ENCODE measurements at regions not wholly inside any gene's neighbourhood (a gene's known extent, or its start where the extent isn't known, plus 50 kb on each side); places are given as distances from the start of the nearest gene placed in this dataset.
"Not testable (repeated sequence)": the region's sequence is repeated elsewhere in the genome, so short reads cannot be mapped to it uniquely, and the experiment has no call there.

DNA sequence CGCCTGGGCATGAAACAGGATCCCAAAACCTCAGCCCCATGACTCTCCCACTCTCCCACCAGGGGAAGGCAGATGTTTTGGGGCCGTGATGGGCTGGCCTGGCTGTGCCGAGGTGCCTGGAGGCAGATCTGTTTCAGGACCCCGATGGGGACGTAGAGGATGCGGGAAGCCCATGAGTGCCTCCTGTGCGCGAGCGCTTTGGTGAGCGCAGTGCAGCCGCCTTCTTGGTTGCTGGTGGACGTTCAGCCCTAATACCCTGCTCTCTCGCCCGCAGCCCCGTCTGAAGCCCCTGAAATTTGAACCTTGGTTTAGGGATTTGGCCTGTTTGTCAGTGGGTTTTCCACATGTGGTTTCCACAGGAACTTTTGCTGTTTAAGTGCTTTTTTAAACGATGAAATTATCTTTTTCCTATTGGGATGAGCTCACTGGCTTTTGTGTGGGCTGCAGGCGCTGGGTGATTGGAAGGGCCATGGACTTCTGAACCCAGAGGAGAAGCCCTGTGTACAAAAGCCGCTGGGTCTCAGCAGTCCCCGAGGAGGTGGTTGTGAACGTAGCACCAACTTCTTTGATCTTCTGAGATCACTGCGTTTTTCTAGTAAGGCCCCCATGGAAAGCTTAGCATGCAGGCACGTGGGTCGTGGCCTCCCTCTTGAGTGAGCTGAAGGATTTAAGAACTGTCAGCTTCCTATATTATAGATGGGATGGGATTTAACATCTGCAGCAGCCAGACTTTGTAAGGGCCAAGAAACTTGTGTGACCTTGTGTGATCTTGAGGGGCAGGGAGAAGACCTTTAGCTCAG, 148.9 kb upstream of the ZNF469 start:
- POLR2A ChIA-PET, result interaction anchor here (0.7 kb wide), 1 partner anchor 149 kb away, joined by 3 read pairs; the partner anchor contains the start of gene ZNF469
- DNase-seq (ENCODE audit: low read depth, low spot score); CTCF ChIA-PET; H3K4me3 ChIP-seq (ENCODE audit: low read depth, low read length): not testable (repeated sequence)

DNA sequence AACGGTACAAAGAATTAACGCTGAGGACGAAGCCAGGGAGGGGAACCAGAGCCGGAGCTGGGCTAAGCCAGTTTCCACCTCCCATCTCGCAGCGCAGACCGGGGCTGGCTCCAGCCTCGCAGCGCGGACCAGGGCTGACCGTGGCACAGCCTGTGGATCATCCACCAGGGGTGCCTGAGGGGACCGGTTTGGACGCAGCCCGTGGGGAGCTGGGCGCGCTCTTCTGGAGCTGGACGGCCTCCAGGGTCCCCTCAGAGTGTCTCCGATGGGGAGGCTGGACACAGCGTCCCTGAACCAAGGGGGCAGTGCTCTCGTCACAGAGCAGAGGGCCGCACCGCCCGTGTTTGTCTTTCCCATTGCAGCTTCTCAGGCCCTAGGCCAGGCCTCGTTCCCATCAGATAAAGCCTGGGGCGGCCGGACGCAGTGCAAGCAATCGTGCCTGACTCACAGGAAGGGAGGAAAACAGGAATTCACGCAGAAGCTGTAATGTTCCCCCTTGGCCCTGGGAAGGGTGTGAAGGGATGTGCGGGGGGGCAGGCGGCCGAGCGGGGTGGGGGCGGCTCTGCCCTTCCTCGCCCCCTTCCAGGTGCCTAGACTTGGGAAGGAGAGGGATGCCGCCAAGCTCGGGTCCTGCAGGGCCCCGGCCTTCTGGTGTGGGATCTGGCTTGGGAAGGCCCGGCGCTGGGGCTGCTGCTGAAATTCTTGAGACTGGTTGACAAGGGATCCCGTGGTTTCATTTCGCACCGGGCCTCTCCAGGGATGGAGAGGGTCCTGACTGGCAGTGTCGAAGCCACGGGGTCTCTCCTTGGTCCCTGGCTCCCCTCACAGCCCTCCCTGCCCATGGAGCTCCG, 148.1 kb upstream of the ZNF469 start:
- POLR2A ChIA-PET, result interaction anchor here (0.7 kb wide), 1 partner anchor 148 kb away, joined by 3 read pairs; the partner anchor contains the start of gene ZNF469
- H3K4me3 ChIP-seq (ENCODE audit: low read depth, low read length); DNase-seq (ENCODE audit: low read depth, low spot score); CTCF ChIA-PET: not testable (repeated sequence)

DNA sequence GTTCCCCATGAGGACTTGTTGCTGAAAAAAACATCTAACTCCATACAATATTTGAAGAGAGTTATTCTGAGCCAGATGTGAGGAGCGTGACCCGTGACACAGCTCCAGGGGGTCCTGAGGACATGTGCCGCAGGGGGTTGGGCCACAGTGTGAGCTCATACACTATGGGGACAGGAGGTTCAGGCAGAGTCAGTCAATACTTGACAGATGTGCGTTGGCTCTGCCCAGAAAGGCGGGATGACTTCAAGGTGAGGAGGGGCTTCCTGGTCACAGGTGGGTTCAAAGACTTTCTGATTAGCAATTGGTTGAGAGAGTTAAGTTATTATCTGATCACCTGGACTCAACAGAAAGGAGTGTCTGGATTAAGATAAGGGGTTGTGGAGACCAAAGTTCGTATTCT, 147.1 kb upstream of the ZNF469 start:
- DNase-seq (ENCODE audit: low read depth, low spot score); CTCF ChIA-PET; H3K4me3 ChIP-seq (ENCODE audit: low read depth, low read length); POLR2A ChIA-PET: not testable (repeated sequence)

DNA sequence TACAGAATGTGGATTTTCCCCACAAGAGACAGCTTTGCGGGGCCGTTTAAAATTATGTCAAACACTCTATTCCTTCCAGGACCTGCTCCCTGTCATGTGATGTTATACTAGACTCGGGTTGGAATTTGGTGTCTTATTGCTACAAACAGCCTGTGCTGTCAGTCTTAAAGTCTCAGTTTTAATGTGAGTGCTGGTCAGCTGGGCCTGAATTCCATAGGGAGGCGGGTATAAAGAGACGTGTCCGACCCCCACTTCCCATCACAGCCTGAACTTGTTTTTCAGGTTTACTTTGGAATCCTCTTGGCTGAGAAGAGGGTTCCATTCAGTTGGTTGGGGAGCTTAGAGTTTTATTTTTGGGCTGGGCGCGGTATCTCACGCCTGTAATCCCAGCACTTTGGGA, 146.5 kb upstream of the ZNF469 start:
- CTCF ChIA-PET; DNase-seq (ENCODE audit: low read depth, low spot score); POLR2A ChIA-PET; H3K4me3 ChIP-seq (ENCODE audit: low read depth, low read length): not testable (repeated sequence)

DNA sequence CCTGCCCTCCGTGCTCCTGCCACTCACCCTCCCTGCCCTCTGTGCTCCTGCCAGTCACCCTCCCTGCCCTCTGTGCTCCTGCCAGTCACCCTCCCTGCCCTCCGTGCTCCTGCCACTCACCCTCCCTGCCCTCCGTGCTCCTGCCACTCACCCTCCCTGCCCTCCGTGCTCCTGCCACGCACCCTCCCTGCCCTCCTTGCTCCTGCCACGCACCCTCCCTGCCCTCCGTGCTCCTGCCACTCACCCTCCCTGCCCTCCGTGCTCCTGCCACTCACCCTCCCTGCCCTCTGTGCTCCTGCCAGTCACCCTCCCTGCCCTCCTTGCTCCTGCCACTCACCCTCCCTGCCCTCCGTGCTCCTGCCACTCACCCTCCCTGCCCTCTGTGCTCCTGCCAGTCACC, 145.4 kb upstream of the ZNF469 start:
- H3K4me3 ChIP-seq (ENCODE audit: low read depth, low read length); POLR2A ChIA-PET; CTCF ChIA-PET; DNase-seq (ENCODE audit: low read depth, low spot score): not testable (repeated sequence)

DNA sequence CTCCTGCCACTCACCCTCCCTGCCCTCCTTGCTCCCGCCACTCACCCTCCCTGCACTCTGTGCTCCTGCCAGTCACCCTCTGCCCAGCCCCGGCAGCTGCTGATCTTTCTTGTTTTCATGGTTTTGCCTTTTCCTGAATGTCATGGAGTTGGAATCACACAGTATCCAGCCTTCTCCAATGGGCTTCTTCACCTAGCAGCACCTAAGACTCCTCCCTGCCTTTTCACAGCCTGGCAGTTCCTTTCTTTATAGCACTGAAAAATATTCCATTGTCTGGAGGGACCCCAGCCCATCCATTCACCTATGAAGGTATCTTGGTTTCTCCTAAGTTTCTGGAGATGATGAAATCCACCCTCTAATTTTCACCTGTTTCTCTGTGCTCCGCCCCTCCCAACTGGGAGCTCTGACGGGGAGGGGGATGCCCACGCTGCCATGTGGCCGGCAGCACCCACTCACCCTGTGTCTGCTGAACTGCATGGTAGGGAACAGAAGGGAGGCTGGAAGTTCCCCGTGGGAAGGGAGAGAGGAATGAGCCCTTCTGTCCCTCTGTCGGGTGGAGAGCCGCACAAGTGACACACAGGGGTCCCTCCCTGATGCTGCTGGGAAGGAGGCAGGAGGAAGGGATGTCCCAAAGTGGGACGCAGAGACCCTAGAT, 144.9 kb upstream of the ZNF469 start:
- DNase-seq (ENCODE audit: low read depth, low spot score); POLR2A ChIA-PET; CTCF ChIA-PET; H3K4me3 ChIP-seq (ENCODE audit: low read depth, low read length): not testable (repeated sequence)

DNA sequence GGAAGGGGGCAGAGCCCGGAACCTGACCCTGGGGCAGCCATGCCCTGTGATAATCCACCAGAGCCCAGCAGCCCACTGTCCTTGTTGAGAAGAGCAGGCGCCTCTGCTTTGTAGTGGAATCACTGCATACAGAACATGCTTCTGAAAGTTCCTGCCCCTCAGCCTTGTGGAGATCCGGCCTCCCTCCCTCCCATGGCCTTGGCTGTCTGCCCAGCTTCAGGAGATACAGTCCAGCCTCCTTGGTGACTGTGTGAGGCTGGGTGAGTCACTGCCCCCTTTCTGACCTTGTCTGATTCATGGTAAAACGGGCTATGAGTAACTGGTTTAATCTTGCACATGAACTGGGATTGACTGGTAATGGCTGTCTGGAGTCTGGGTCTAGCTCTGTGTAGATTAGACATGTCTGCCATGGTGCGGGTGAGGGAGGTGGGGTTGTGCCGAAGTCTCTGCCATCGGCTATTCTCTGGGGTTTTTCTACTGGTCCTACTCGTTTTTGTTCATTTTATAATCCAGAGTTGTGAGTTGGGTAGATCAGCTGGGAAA, 144.0 kb upstream of the ZNF469 start:
- H3K4me3 ChIP-seq (ENCODE audit: low read depth, low read length); POLR2A ChIA-PET; CTCF ChIA-PET: not testable (repeated sequence)
- DNase-seq (ENCODE audit: low read depth, low spot score), result peak; percentile 92

DNA sequence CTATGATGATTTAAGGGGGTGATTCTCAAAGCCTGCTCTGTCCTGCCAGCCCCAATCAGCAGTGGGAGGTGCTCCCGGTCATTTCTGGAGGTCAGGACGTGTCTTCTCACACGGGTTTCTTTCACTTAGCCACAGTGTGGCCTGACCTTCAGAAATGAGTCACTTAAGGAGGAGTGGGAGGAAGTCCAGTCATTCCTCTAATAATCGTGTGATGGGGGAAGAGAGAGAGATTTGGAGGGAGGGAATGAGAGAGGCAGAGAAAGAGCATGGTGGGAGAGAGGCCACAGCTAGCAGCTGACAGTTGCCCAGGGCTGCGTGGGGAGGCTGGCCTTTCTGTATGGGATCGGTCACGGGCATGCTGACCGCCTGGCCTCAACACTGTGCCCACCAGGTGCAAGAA, 142.6 kb upstream of the ZNF469 start:
- CTCF ChIA-PET; POLR2A ChIA-PET; H3K4me3 ChIP-seq (ENCODE audit: low read depth, low read length): not testable (repeated sequence)
- peak; percentile 76 for DNase-seq (ENCODE audit: low read depth, low spot score)

DNA sequence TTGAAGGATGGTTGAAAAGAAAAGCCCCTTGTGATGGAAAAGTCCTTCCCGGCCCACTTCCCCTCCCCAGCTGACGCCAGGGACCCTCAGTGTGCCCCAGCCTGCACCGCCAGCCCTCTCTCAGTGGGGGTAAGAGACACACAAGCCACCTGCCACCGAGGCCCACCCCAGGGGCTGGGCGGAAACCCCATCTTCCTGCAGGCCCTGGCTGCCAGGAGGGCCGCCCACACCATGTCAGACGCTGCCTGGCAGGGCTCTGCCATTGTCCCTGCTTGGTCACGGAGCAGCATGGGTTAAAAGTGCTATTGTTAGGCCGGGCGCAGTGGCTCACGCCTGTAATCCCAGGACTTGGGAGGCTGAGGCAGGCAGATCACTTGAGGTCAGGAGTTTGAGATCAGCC, 142.0 kb upstream of the ZNF469 start:
- DNase-seq (ENCODE audit: low read depth, low spot score); CTCF ChIA-PET; POLR2A ChIA-PET; H3K4me3 ChIP-seq (ENCODE audit: low read depth, low read length): not testable (repeated sequence)

DNA sequence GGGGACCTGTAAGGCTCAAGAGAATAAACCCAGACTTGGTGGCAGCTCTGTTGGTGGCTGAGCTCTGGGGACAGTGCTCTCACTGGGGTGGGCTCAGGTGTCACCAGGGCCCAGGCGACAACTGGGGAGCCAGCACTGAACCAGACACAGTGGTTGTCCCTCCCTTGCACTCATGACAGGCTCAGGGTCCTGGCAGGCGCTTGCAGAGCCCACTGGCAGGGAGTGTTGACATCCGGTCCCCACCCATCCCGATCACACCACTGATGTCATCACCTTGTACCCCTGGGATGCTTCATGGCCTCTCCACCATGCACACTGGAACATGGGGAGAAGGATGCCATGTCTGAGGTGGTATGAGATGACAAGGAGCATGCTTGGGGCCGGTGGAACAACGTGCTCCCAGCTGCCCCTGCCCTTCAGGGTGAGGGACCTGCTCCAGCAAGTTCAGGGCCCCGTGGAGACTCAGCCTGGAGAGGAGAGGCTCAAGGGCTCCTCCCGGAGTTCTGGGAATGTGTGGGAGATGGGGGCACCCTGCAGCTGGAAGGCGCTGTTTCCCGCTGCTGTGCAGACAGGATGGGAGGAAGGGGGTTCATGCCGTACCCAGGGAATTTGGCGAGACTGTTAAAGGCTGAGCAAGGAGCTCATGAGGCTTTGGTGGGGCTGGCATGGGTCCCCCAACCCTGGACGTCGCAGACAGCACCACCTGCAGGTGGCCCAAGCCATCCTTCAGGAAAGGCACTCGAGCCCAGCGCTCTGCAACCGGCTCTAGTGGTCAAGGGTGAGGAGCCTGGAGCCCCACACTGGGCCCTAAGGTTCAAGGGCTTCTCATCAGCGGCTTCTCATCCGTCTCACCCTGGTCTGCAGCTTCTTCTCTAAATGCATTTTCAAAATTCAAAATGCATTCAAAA, 141.1 kb upstream of the ZNF469 start:
- CTCF ChIA-PET; H3K4me3 ChIP-seq (ENCODE audit: low read depth, low read length); POLR2A ChIA-PET; DNase-seq (ENCODE audit: low read depth, low spot score): not testable (repeated sequence)

DNA sequence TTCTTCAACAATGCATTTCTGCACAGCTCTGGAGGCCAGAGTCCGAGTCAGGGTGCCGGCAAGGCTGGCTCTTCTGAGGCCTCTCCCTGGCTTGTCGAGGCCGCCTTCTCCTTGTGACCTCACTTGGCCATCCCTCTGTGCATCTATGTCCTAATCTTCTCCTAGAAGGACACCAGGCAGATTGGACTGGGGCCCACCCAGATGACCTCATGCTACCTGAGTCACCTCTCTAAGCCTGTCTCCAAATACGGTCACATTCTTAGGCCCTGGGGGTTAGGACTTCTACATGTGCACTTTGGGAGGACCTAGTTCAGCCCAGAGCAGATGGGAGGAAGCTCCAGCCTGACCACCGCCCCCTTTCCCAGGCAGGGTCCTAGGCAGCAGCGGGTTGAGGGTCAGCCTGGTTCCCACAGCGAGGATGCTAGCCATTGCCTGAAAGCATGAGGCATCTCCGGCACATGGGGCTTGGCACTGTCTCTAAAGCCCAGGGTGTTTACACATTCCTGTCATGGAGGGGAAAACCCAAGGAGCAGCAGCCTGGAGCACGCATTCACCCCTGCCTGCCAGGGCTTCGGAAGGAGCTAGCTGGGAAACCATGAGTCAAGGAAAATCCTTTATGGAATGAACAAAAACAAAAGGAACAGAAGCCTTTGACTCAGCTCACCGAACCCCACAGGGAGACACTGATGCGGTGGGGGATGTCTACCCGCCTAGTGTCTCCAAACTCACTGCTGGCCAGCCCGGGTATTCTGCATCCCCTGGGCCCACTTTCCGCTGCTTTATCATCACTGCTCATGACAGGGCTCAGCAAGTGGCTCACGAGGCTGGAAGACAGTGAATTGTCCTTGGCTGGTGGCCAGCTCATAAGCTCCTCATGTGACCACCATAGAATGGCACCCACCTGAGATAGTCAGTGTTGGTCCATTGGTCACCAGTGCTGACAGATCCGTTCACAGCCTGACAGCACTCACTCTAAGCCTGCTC, 140.2 kb upstream of the ZNF469 start:
- peak; percentile 85 for DNase-seq (ENCODE audit: low read depth, low spot score)
- POLR2A ChIA-PET; H3K4me3 ChIP-seq (ENCODE audit: low read depth, low read length); CTCF ChIA-PET: not testable (repeated sequence)

DNA sequence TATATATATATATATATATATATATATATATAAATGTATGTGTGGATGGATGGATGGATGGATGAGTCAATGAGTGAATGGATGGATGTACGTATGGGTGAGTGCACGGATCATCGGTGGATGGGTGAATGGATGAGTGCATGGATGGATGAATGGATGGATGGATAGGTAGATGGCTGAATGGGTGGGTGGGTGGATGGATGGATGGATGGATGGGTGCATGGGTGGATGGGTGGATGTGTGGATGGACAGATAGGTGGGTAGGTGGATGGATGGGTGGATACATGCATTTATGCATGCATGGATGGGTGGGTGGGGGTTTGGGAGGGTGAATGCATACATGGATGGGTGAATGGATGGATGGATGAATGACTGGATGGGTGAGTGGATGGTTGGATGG, 138.8 kb upstream of the ZNF469 start:
- POLR2A ChIA-PET; CTCF ChIA-PET; DNase-seq (ENCODE audit: low read depth, low spot score); H3K4me3 ChIP-seq (ENCODE audit: low read depth, low read length): not testable (repeated sequence)

DNA sequence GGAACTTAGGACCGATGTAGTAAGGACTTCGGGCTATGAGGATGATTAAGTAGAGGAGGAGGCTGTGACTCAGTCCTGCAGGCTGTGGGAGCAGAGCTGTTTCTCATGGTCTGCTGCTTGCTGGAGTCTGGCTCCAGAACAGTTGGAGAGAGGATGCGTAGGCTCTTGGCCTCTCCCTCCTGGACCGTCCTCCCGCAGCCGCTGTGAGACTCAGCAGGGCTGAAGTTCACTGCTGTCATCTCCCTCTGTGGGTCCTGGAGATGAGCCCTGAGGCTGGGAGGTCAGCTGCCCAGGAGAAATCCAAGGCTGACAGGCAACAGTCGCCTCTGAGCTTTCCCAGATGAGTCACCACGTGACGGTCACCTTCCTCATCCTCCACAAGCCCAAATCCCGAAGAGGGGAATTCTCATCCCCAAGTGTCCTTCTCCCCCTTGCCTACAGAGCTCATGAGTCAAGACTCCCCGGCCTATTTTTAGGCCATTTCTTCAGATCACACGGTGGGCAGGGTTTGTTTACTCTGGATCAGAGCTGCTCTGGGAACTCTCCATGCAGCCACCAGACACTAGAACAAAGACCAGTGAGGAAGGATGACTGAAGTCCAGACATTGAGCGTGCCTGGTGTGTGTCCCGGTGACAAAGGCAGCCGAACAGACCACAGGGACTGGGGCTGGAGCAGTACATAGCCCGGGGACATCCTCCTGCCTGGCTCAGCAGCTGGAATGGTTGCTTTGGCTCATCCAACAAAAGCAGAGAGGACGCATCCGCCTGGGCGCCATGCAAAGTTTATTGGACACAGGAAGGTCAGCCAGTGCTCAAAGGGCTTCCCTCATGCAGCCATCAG, 137.3 kb upstream of the ZNF469 start:
- POLR2A ChIA-PET, result interaction anchor here (0.7 kb wide), 1 partner anchor 152 kb away, joined by 3 read pairs; no protein-coding TSS in a partner anchor
- CTCF ChIA-PET, result not testable (repeated sequence)
- H3K4me3 ChIP-seq (ENCODE audit: low read depth, low read length), result peak overlapping the region; percentile 19
- DNase-seq (ENCODE audit: low read depth, low spot score), result peak; percentile 86

DNA sequence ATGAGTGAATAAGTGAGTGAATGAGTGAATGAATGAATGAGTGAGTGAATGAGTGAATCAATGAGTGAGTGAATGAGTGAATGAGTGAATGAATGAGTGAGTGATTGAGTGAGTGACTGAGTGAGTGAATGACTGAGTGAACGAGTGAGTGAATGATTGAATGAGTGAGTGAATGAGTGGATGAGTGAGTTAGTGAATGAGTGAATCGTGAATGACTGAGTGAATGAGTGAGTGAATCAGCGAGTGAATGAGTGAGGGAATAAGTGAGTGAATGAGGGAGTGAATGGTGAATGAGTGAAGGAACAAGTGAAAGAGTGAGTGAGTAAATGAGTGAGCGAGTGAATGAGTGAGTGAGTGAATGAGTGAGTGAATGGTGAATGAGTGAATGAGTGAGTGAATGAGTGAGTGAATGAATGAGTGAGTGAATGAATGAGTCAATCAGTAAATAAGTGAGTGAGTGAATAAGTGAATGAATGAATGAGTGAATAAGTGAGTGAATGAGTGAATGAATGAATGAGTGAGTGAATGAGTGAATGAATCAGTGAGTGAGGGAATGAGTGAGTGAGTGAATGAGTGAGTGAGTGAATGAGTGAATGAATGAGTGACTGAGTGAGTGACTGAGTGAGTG, 135.7 kb upstream of the ZNF469 start:
- POLR2A ChIA-PET; DNase-seq (ENCODE audit: low read depth, low spot score); H3K4me3 ChIP-seq (ENCODE audit: low read depth, low read length); CTCF ChIA-PET: not testable (repeated sequence)

Data from AG04449 (cell line).